Trophoblast cell (in vitro differentiated cells and primary cell): ENCODE measurements at regions not wholly inside any gene's neighbourhood (a gene's known extent, or its start where the extent isn't known, plus 50 kb on each side); places are given as distances from the start of the nearest gene placed in this dataset.
"Not testable (repeated sequence)": the region's sequence is repeated elsewhere in the genome, so short reads cannot be mapped to it uniquely, and the experiment has no call there.

Source experiments
- DNase-seq, 2 donors: peaks; one replicate each; pipeline ENCODE4 v3.0.0-alpha.2; 2016
- H2AFZ ChIP-seq: 2 replicates; pipeline ENCODE4 v1.6.1; 2013; ENCODE audit warnings: low read length, moderate library complexity, mild to moderate bottlenecking; ENCODE audit not compliant: insufficient read depth, poor library complexity
- H2AK5ac ChIP-seq: 2 replicates; pipeline ENCODE4 v1.6.1; 2013; ENCODE audit warnings: mild to moderate bottlenecking, low read length
- H2BK120ac ChIP-seq: 2 replicates; pipeline ENCODE4 v1.6.1; 2013; ENCODE audit warnings: low read length, mild to moderate bottlenecking, moderate library complexity; ENCODE audit not compliant: insufficient read depth, poor library complexity
- H2BK12ac ChIP-seq: 2 replicates; pipeline ENCODE4 v1.6.1; 2013; ENCODE audit warnings: mild to moderate bottlenecking, low read length, moderate library complexity
- H2BK5ac ChIP-seq: 2 replicates; pipeline ENCODE4 v1.6.1; 2013; ENCODE audit warnings: low read length, low read depth, moderate library complexity, mild to moderate bottlenecking; ENCODE audit not compliant: poor library complexity
- H3K14ac ChIP-seq: 2 replicates; pipeline ENCODE4 v1.6.1; 2013; ENCODE audit warnings: mild to moderate bottlenecking, low read length
- H3K18ac ChIP-seq: 2 replicates; pipeline ENCODE4 v1.6.1; 2013; ENCODE audit warnings: mild to moderate bottlenecking, low read length
- H3K23ac ChIP-seq: 2 replicates; pipeline ENCODE4 v1.6.1; 2013; ENCODE audit warnings: low read length
- H3K27ac ChIP-seq: 2 replicates; pipeline ENCODE4 v1.5.1; 2013; ENCODE audit warnings: low read depth, mild to moderate bottlenecking, inconsistent platforms, low read length, moderate library complexity
- H3K27me3 ChIP-seq: 2 replicates; pipeline ENCODE4 v1.6.1; 2013; ENCODE audit warnings: inconsistent platforms, mild to moderate bottlenecking, low read length, moderate library complexity; ENCODE audit not compliant: insufficient read depth
- H3K36me3 ChIP-seq, 2 experiments: 1 replicate in 1 of 2; 2 replicates in 1 of 2; pipeline ENCODE4 v1.6.1; 2013; ENCODE audit warnings: low read length in 2 of 2, mild to moderate bottlenecking in 2 of 2, moderate library complexity in 1 of 2; ENCODE audit not compliant: insufficient read depth in 2 of 2, control insufficient read depth in 1 of 2
- H3K4ac ChIP-seq: 2 replicates; pipeline ENCODE4 v1.6.1; 2013; ENCODE audit warnings: low read depth, mild to moderate bottlenecking, low read length, moderate library complexity
- H3K4me1 ChIP-seq, 2 experiments: 1 replicate in 1 of 2; 2 replicates in 1 of 2; pipeline ENCODE4 v1.6.1; 2013; ENCODE audit warnings: low read length in 2 of 2, mild to moderate bottlenecking in 2 of 2, moderate library complexity in 1 of 2; ENCODE audit not compliant: insufficient read depth in 2 of 2, control insufficient read depth in 1 of 2
- H3K4me2 ChIP-seq: 2 replicates; pipeline ENCODE4 v1.6.1; 2013; ENCODE audit warnings: inconsistent platforms, mild to moderate bottlenecking, low read length, moderate library complexity
- H3K4me3 ChIP-seq: 2 replicates; pipeline ENCODE4 v1.5.1; 2013; ENCODE audit warnings: mild to moderate bottlenecking, low read depth, low read length, inconsistent platforms
- H3K79me1 ChIP-seq: one replicate; pipeline ENCODE4 v1.6.1; 2013; ENCODE audit warnings: low read length
- H3K79me2 ChIP-seq: 2 replicates; pipeline ENCODE4 v1.6.1; 2013; ENCODE audit warnings: low read length, mild to moderate bottlenecking; ENCODE audit not compliant: control insufficient read depth, insufficient read depth, poor library complexity
- H3K9ac ChIP-seq: 2 replicates; pipeline ENCODE4 v1.6.1; 2013; ENCODE audit warnings: mild to moderate bottlenecking, low read length
- H3K9me3 ChIP-seq: 2 replicates; pipeline ENCODE4 v1.6.1; 2013; ENCODE audit warnings: low read depth, mild to moderate bottlenecking, control low read depth, inconsistent platforms, low read length; ENCODE audit not compliant: insufficient read depth
- H4K12ac ChIP-seq: 2 replicates; pipeline ENCODE4 v1.6.1; 2013; ENCODE audit warnings: low read depth, mild to moderate bottlenecking, low read length, moderate library complexity
- H4K8ac ChIP-seq: 2 replicates; pipeline ENCODE4 v1.6.1; 2013; ENCODE audit warnings: low read depth, mild to moderate bottlenecking, low read length, moderate library complexity
- H4K91ac ChIP-seq: one replicate; pipeline ENCODE4 v1.6.1; 2013; ENCODE audit warnings: low read depth, mild to moderate bottlenecking, low read length, moderate library complexity
- WGBS: extraction: QIAGEN DNeasy Blood & Tissue Kit; methylation state at CpG from one replicate; pipeline ENCODE4 v1.1.7; 2013; ENCODE audit warnings: missing lambda C conversion rate; ENCODE audit not compliant: insufficient read length, insufficient coverage; ENCODE audit errors: extremely low coverage; 5-methylcytosine and 5-hydroxymethylcytosine counted together

DNA sequence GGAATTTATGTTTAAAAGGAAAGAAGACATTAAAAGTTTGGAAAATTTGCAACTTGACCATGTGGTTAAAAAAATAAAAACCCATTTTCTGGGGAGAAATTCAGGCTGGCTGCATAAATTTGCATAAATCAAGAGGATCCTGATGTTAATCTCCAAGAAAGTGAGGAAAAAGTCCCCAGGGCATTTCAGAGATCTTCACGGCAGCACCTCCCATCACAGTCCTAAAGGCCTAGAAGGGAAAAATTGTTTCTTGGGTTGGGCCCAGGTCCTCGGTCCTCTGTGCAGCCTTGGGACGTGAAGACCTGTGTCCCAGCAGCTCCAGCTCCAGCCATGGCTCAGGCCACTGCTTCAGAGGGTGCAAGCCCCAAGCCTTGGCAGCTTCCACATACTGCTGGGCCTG, 560.3 kb downstream of the PRIM2 start:
- not testable (repeated sequence) for H2AK5ac ChIP-seq, H2BK12ac ChIP-seq, H3K4me2 ChIP-seq, H2BK5ac ChIP-seq, H2AFZ ChIP-seq, H3K9ac ChIP-seq, H3K18ac ChIP-seq, H3K79me2 ChIP-seq, H2BK120ac ChIP-seq, H3K4ac ChIP-seq, H3K4me3 ChIP-seq, H3K14ac ChIP-seq, H3K36me3 ChIP-seq, H3K9me3 ChIP-seq, DNase-seq, H3K4me1 ChIP-seq, H4K91ac ChIP-seq, H3K27me3 ChIP-seq, H4K12ac ChIP-seq, H3K23ac ChIP-seq, H3K79me1 ChIP-seq, H4K8ac ChIP-seq, H3K27ac ChIP-seq
- WGBS, result no CpG with 5 or more reads among the region's 3 CpGs

GRCh38 chr6:57878792-57879191, 561.4 kb downstream of the PRIM2 start:
- not testable (repeated sequence) for H3K4me2 ChIP-seq, H2BK120ac ChIP-seq, H3K9me3 ChIP-seq, H3K79me1 ChIP-seq, H3K79me2 ChIP-seq, H4K91ac ChIP-seq, H3K14ac ChIP-seq, DNase-seq, H2BK5ac ChIP-seq, H3K4me3 ChIP-seq, H2AFZ ChIP-seq, H3K18ac ChIP-seq, H2BK12ac ChIP-seq, H3K4me1 ChIP-seq, H3K36me3 ChIP-seq, H3K27me3 ChIP-seq, H3K9ac ChIP-seq, H4K8ac ChIP-seq, H3K23ac ChIP-seq, H4K12ac ChIP-seq, H3K4ac ChIP-seq, H3K27ac ChIP-seq, H2AK5ac ChIP-seq
- no CpG with 5 or more reads among the region's 1 CpG for WGBS

DNA sequence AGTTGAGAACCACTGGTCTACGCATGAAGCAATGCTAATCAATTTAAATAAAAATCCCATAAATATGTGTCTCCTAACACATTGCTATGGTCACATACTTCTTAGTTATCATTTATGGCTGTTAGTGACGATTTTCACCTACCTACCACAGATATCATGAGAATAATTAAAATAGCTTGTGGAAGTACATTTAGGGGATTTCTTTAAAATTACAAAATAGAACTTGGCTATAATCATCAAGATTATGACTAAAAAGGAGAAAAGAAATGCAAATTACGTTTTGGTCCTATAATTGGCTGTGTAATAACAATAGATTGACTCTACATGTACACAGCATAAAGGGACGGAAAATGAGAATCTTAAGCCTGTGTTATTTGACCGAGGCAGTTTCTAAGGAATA, 581.4 kb downstream of the PRIM2 start:
- not testable (repeated sequence) for H3K23ac ChIP-seq, H4K8ac ChIP-seq, H2AFZ ChIP-seq, H3K18ac ChIP-seq, H2BK12ac ChIP-seq, H3K79me2 ChIP-seq, DNase-seq, H2BK5ac ChIP-seq, H3K36me3 ChIP-seq, H4K91ac ChIP-seq, H3K79me1 ChIP-seq, H3K9ac ChIP-seq, H3K9me3 ChIP-seq, H3K27ac ChIP-seq, H3K4ac ChIP-seq, H3K27me3 ChIP-seq, H3K4me3 ChIP-seq, H2BK120ac ChIP-seq, H2AK5ac ChIP-seq, H3K4me1 ChIP-seq, H3K4me2 ChIP-seq, H3K14ac ChIP-seq, H4K12ac ChIP-seq
- WGBS, result no CpG with 5 or more reads among the region's 5 CpGs

DNA sequence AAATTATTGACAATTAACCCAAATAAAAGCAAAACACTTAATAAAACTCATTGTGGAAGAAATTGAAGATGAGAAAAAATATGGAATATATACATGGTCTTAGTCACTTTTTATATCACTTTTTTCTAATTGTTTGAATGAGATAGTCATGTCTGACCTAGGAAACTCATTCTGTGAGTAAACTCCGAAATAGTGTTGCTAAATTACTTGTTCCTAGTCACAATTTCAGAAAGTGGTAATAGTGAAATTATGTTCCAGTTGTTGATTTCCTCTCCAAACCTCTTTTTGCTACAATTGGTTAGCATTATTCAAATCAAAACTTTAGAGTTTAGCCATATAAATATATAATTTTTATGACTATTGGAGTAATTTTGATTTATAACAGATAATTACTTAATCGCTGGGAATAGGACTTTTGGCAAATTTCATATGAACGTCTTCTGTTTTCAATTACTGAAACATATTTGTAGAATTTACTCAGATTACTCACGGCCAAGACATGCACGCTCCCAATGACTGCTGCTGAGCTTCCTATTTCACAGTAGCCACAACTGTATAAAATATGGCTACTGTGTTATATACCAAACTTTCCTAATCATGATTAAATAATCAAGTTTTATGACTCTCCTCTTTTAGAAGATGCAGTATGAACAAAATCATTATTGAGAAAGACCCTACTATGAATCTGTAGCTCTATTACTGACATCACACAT, 583.4 kb downstream of the PRIM2 start:
- no CpG with 5 or more reads among the region's 5 CpGs for WGBS
- not testable (repeated sequence) for H3K27me3 ChIP-seq, H3K14ac ChIP-seq

More for the DNA sequence above, 583.4 kb downstream of the PRIM2 start:
- not testable (repeated sequence) for H3K79me1 ChIP-seq, H3K4ac ChIP-seq, H3K4me1 ChIP-seq, H3K9me3 ChIP-seq, H2AK5ac ChIP-seq, H3K9ac ChIP-seq, H2BK120ac ChIP-seq, H3K23ac ChIP-seq, H3K4me3 ChIP-seq, H2BK5ac ChIP-seq, H3K18ac ChIP-seq, H3K27ac ChIP-seq, H4K91ac ChIP-seq, H2AFZ ChIP-seq, H3K36me3 ChIP-seq, H2BK12ac ChIP-seq, H3K4me2 ChIP-seq, H4K12ac ChIP-seq, H3K79me2 ChIP-seq, H4K8ac ChIP-seq, DNase-seq
